ENCODE measurements at regions not wholly inside any gene's neighbourhood (a gene's known extent, or its start where the extent isn't known, plus 50 kb on each side); places are given as distances from the start of the nearest gene placed in this dataset.

- Histone ChIP-seq H3K4me1 (no peaks in the 10 kb centered on the region; a peak in 1 of 20 replicates), H3K36me3 (no peaks in the 10 kb centered on the region), H3K4me2 (no peak overlapping the region), H3K27me3 (no peaks in the 10 kb centered on the region; a peak in 1 of 22 replicates), H3K9ac (no peak overlapping the region), H3K27ac (no peak overlapping the region), H4K20me1 (no peaks in the 10 kb centered on the region), H3K4me3 (no peak overlapping the region), H3K9me3 (replicated peaks in 1 of 11) (no peaks in the 10 kb centered on the region)
- TF ChIP-seq Cebpa-rat (IDR thresholded peaks at IDR 0.05): no peak
Measured at GRCh38 chr6:150651808-150652470, 52.3 kb downstream of the PLEKHG1 start.

DNA sequence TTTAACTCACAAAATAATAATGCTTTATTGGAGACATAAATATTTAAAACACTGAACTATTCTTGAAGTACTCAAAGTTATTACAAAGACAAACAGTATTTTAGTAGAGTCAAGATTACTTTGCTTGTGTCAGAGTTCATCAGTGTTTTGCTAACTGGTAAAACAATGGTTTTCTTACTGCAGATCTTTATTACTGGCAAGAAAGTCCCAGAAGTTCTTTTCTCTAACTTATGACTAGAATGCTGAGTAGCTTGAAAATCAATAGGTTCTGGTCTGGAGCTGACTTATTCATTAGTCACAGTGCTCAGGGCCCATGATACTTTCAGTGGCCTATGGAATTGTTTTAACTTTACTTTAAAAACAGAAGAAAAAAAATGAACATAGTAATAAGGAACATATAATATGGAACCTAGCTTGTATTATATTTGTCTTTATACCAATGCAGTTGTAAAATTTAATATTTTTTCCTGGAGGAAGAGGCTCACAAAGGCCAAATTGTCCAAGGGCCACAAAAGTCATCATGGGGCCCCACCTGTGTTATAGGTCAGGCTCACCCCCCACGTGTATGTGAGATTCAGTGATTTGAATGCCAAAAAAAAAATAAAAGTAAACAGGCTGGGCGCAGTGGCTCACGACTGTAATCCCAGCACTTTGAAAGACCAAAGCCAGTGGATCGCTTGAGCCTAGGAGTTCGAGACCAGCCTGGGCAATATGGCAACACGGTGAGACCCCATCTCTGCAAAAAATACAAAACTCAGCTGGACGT is 53.3 kb downstream of the PLEKHG1 start:
- no peaks in the 10 kb centered on the region for H3K9me3 ChIP-seq (replicated peaks in 1 of 11)
- H4K20me1 ChIP-seq: no peaks in the 10 kb centered on the region
- H3K9ac ChIP-seq: no peak overlapping the region
- H3K4me2 ChIP-seq: no peak overlapping the region
- TF ChIP-seq Cebpa-rat (IDR thresholded peaks at IDR 0.05): no peak
- no peak overlapping the region for H3K27ac ChIP-seq
- no peaks in the 10 kb centered on the region for H3K36me3 ChIP-seq
- H3K27me3 ChIP-seq: no peaks in the 10 kb centered on the region; a peak in 1 of 22 replicates
- no peaks in the 10 kb centered on the region for H3K4me1 ChIP-seq
- no peak overlapping the region for H3K4me3 ChIP-seq

- H3K4me1 ChIP-seq: no peaks in the 10 kb centered on the region
- H3K4me2 ChIP-seq: no peak overlapping the region
- no peaks in the 10 kb centered on the region for H3K36me3 ChIP-seq
- H4K20me1 ChIP-seq: no peaks in the 10 kb centered on the region
- H3K27ac ChIP-seq: no peak overlapping the region
- H3K27me3 ChIP-seq: no peaks in the 10 kb centered on the region; a peak in 1 of 22 replicates
- H3K4me3 ChIP-seq: no peak overlapping the region
- TF ChIP-seq Cebpa-rat (IDR thresholded peaks at IDR 0.05): no peak
- no peak overlapping the region for H3K9ac ChIP-seq
- no peaks in the 10 kb centered on the region for H3K9me3 ChIP-seq (replicated peaks in 1 of 11)
Measured at GRCh38 chr6:150654608-150655007, 54.9 kb downstream of the PLEKHG1 start.

DNA sequence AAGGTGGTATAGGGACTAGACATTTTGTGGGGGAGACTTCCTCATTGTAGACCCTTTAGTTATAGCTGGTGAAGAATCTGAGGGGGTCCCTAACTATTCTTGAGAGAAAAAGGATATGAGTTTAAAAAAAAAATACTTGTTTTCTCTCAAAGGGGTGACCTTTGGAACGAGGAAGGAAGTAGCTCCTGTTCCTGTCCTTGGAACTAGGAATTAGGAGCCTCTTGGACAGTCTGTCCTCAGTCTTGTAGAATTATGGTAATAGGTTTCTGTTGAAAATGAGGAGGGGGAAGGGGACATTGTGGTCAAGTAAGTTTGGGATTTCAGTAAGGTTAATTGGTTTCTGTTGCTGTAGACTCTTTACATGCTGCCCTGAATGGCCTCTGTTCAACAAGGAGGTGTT is 56.5 kb downstream of the PLEKHG1 start:
- H3K36me3 ChIP-seq: no peaks in the 10 kb centered on the region
- H3K4me3 ChIP-seq: no peak overlapping the region

DNA sequence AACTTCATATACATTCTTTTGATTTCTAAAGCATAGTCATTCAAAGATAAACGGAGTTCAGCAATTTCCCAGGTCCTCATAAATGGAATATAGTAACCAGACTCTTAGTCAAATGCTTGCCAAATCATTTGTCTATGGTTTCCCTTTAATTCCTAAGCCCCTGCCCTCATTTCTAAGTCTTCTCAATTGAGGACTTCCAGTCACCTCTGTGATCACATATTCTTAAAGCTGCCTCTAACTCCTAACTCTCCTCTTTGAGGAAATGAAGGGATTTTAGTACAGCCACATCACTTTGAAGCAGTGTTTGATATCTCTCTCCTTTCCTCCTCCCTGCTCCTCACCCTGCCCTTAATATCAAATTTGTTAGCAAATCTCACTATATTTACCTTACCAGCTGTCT is 58.7 kb downstream of the PLEKHG1 start:
- Histone ChIP-seq H3K27ac (no peak overlapping the region), H3K4me2 (no peak overlapping the region), H3K36me3 (no peaks in the 10 kb centered on the region), H3K9me3 (replicated peaks in 1 of 11) (no peaks in the 10 kb centered on the region), H3K4me1 (no peaks in the 10 kb centered on the region), H3K27me3 (no peaks in the 10 kb centered on the region; a peak in 1 of 22 replicates), H3K4me3 (no peak overlapping the region), H3K9ac (no peak overlapping the region), H4K20me1 (no peaks in the 10 kb centered on the region)
- no peak for TF ChIP-seq Cebpa-rat (IDR thresholded peaks at IDR 0.05)

More for the DNA sequence above, 56.5 kb downstream of the PLEKHG1 start:
- H4K20me1 ChIP-seq: no peaks in the 10 kb centered on the region
- no peak overlapping the region for H3K9ac ChIP-seq
- TF ChIP-seq Cebpa-rat (IDR thresholded peaks at IDR 0.05): no peak
- no peaks in the 10 kb centered on the region; a peak in 1 of 22 replicates for H3K27me3 ChIP-seq
- H3K4me1 ChIP-seq: no peaks in the 10 kb centered on the region
- H3K4me2 ChIP-seq: no peak overlapping the region
- no peak overlapping the region for H3K27ac ChIP-seq
- no peaks in the 10 kb centered on the region for H3K9me3 ChIP-seq (replicated peaks in 1 of 11)

DNA sequence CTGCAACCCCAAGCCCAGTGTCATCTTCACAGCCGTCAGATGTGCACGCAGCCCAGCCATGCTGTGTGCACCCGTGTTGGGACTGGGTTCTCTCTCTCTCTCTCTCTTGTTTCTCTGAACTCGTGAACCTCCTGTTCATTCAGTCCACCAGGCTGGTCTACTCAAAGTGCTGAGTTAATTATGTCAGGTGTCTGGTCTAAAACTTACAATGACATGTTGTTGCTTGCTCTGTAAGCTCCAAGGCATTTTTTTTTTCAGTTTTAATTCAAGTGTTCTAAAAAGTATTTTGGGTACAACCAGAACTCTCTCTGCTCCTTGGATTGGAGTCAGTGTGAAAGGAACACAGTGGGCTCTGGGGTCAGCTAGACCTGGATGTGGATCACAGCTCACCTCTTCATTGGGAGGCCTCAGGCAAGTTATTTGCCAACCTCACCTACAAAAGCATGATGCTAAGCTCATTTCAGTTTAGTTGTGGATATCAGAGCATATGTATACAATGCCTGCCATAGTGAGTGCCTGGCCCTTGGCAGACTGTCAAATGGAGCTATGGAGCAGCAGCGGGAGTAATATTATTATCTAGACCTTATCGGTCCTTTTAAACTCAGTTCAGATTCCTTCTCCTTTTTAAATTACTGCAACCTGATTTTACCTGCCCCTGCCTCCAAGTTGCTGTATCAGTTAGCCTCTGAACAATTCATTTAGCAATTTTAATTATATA is 59.5 kb downstream of the PLEKHG1 start:
- Histone ChIP-seq H4K20me1 (no peaks in the 10 kb centered on the region), H3K36me3 (no peaks in the 10 kb centered on the region), H3K4me1 (no peaks in the 10 kb centered on the region), H3K9me3 (replicated peaks in 1 of 11) (no peaks in the 10 kb centered on the region), H3K4me2 (no peak overlapping the region), H3K27me3 (no peaks in the 10 kb centered on the region; a peak in 1 of 22 replicates), H3K4me3 (no peak overlapping the region), H3K27ac (no peak overlapping the region), H3K9ac (no peak overlapping the region)
- TF ChIP-seq Cebpa-rat (IDR thresholded peaks at IDR 0.05): no peak

GRCh38 chr6:150661216-150662007 is 61.7 kb downstream of the PLEKHG1 start:
- H3K27me3 ChIP-seq: no peaks in the 10 kb centered on the region; a peak in 1 of 22 replicates
- no peaks in the 10 kb centered on the region for H4K20me1 ChIP-seq
- H3K4me3 ChIP-seq: no peak overlapping the region
- TF ChIP-seq Cebpa-rat (IDR thresholded peaks at IDR 0.05): no peak
- no peaks in the 10 kb centered on the region for H3K36me3 ChIP-seq
- no peak overlapping the region for H3K9ac ChIP-seq
- no peak overlapping the region for H3K27ac ChIP-seq
- no peaks in the 10 kb centered on the region for H3K9me3 ChIP-seq (replicated peaks in 1 of 11)
- peaks cover 9 to 18% (median 12%) of the 10 kb centered on the region in 10 experiments for H3K4me1 ChIP-seq
- no peak overlapping the region for H3K4me2 ChIP-seq

DNA sequence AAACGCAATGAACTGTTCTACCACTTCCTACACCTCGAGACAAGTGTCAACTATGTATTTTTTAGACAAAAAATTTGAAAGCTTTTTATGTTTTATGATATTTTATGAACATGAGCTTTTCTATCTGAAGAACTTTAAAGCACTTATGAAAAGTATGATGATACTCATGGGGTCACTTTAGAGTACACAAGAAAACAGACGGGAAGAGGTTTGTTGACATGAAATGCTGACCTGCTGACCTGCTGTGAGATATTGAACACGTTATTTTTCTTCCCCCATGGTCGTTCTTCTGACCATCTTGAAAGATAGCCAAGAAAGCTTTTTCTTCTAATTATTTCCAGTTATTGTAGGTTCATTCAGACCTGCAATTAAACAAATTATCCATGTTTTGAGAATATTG is 63.1 kb downstream of the PLEKHG1 start:
- Histone ChIP-seq H3K9me3 (replicated peaks in 1 of 11) (no peaks in the 10 kb centered on the region), H3K36me3 (no peaks in the 10 kb centered on the region), H3K4me2 (no peak overlapping the region), H3K4me3 (no peak overlapping the region), H3K4me1 (peaks cover 12 to 21% (median 15%) of the 10 kb centered on the region in 10 experiments), H3K9ac (no peak overlapping the region), H3K27ac (no peak overlapping the region), H3K27me3 (peaks cover 0 to 4% (median 0%) of the 10 kb centered on the region in 11 experiments; a peak in 1 of 22 replicates), H4K20me1 (no peaks in the 10 kb centered on the region)
- TF ChIP-seq Cebpa-rat (IDR thresholded peaks at IDR 0.05): no peak

DNA sequence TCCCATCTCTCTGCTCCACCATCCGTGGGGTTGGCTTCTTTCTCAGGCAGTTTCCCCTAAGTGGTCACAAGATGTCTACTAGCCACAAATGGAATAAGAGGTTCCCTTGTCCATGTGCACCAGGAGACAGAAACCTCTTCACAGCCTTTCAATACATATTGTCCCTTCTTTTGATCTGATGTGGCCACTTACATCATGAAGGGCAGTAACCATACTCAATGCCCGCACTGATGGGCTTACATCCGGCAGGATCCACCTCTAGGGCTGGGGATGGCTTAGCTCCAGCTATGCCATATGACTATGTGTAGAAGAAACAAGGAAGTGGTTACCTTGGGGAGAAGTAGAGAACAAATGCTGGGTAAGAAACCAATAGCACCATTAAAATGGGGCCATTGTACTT is 64.4 kb downstream of the PLEKHG1 start:
- no peak overlapping the region for H3K4me2 ChIP-seq
- no peak for TF ChIP-seq Cebpa-rat (IDR thresholded peaks at IDR 0.05)
- no peak overlapping the region for H3K9ac ChIP-seq
- H3K27me3 ChIP-seq: peaks cover 0 to 4% (median 0%) of the 10 kb centered on the region in 11 experiments; a peak in 1 of 22 replicates
- no peaks in the 10 kb centered on the region for H3K36me3 ChIP-seq
- H4K20me1 ChIP-seq: no peaks in the 10 kb centered on the region
- no peak overlapping the region for H3K27ac ChIP-seq
- H3K4me1 ChIP-seq: peaks cover 12 to 23% (median 15%) of the 10 kb centered on the region in 10 experiments
- H3K9me3 ChIP-seq (replicated peaks in 1 of 11): no peaks in the 10 kb centered on the region
- no peak overlapping the region for H3K4me3 ChIP-seq

All from BLaER1 treated with 17β-estradiol and CSF1 and Interleukin-3, amounts not matched to agents 10 nM and 100 nM (cell line).